ENCODE measurements at regions not wholly inside any gene's neighbourhood (a gene's known extent, or its start where the extent isn't known, plus 50 kb on each side); places are given as distances from the start of the nearest gene placed in this dataset.
"Not testable (repeated sequence)": the region's sequence is repeated elsewhere in the genome, so short reads cannot be mapped to it uniquely, and the experiment has no call there.

DNA sequence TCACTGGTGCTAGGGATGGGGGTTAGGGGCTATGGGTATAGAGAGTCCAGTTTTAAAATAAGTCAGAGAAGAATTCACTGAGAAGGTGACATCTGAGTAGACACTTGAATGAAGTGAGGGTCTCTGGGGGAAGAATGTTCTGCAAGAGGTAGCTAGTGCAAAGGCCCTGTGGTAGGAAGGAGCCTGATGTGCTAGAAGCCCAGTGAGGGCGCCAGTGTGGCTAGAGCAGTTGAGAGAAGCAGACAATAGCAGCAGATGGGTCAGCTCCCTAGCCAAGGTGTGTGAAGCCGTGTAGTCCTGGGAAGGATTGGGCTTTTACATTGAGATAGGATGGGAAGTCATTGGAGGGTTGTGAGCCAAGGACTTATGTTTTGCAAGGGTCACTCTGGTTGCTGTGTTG lies 105.8 kb upstream of the PELI1 start:
- no peaks in the 10 kb centered on the region for H3K27me3 ChIP-seq (ENCODE audit: control insufficient read depth, insufficient read depth, low read length)
- DNase-seq (ENCODE audit: low read depth) (no peak), FAIRE-seq (peak; percentile 79)
- TF ChIP-seq, protein P1, sequence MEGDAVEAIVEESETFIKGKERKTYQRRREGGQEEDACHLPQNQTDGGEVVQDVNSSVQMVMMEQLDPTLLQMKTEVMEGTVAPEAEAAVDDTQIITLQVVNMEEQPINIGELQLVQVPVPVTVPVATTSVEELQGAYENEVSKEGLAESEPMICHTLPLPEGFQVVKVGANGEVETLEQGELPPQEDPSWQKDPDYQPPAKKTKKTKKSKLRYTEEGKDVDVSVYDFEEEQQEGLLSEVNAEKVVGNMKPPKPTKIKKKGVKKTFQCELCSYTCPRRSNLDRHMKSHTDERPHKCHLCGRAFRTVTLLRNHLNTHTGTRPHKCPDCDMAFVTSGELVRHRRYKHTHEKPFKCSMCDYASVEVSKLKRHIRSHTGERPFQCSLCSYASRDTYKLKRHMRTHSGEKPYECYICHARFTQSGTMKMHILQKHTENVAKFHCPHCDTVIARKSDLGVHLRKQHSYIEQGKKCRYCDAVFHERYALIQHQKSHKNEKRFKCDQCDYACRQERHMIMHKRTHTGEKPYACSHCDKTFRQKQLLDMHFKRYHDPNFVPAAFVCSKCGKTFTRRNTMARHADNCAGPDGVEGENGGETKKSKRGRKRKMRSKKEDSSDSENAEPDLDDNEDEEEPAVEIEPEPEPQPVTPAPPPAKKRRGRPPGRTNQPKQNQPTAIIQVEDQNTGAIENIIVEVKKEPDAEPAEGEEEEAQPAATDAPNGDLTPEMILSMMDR (IDR thresholded peaks at IDR 0.05; ENCODE audit: insufficient read depth, low read length, severe bottlenecking): no peak
- no peaks in the 10 kb centered on the region for H3K36me3 ChIP-seq (ENCODE audit: control insufficient read depth, insufficient read depth, low read length)
- no peak overlapping the region for H3K4me3 ChIP-seq (ENCODE audit: low read depth, low read length)

DNA sequence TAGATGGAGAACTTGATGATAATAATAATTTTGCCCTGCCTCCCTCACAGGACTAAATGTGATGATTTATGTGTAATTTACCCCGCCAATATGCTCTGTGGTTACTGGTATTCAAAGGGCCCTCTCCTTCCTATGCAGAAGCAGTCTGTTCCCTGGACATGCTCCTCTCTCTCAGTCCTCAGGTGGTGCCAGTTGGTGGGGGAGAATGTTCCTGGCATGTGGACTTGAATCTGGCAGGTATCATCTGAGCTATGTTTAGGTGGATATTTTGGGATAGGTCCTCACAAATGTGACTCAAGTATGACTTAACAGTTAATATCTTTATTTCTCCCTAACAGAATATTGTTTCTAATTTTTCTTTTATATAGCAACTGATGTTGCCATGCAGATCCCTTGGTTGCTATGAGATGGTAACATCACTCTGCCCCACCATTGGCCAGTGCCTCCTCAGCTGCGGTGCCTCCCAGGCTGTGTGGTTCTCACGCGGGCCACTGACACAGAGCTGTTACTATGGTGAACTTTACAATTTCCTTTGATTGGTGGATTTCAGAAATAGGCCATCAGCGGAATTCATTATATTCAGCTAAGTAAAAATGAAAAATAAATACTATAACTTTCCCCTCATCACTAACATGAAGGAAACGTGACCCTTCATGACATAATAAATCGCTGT lies 106.7 kb upstream of the PELI1 start:
- Histone ChIP-seq H3K4me3 (ENCODE audit: low read depth, low read length) (no peak overlapping the region), H3K27me3 (ENCODE audit: control insufficient read depth, insufficient read depth, low read length) (no peaks in the 10 kb centered on the region), H3K36me3 (ENCODE audit: control insufficient read depth, insufficient read depth, low read length) (no peaks in the 10 kb centered on the region)
- DNase-seq (ENCODE audit: low read depth): no peak
- TF ChIP-seq, protein P1 (IDR thresholded peaks at IDR 0.05; ENCODE audit: insufficient read depth, low read length, severe bottlenecking): no peak
- FAIRE-seq: no peak

DNA sequence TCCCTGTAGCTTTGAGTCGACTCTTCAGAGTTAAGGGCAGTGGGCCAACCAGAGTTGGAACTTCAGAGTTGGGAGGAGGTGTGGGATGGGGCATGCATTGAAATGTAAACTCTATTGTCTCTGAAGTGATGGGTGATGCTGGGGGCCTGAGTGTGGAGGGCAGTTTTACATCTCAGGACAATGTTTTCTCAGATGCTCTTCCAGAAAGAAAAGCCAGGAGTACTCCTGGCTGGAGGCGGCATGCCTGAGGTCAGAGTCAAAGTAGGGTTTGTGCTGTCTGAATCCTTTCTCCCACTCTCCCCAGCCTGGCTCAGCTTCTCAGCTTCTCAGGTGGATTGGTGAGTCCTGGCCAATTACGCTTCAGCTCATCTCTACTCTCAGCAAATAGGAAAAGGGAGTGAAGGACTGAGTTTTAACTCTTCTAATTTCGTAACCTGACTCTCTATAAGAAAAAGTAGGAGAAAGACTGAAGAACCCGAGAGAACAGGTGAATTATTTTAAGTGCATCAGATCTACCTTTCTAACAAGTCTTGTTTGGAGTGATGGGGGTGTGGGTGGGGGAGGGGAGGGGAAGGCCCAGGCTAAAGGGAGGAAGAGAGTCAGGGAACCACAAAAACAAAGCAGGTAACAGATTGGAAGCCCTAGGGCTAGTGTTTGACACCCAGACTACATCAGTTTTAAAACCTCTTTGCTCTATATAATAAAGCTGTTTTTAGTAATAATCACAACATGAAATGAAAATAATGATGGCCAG lies 107.5 kb upstream of the PELI1 start:
- Histone ChIP-seq H3K27me3 (ENCODE audit: control insufficient read depth, insufficient read depth, low read length) (no peaks in the 10 kb centered on the region), H3K36me3 (ENCODE audit: control insufficient read depth, insufficient read depth, low read length) (no peaks in the 10 kb centered on the region), H3K4me3 (ENCODE audit: low read depth, low read length) (no peak overlapping the region)
- FAIRE-seq (no peak), DNase-seq (ENCODE audit: low read depth) (no peak)
- TF ChIP-seq, protein P1 (IDR thresholded peaks at IDR 0.05; ENCODE audit: insufficient read depth, low read length, severe bottlenecking): no peak

DNA sequence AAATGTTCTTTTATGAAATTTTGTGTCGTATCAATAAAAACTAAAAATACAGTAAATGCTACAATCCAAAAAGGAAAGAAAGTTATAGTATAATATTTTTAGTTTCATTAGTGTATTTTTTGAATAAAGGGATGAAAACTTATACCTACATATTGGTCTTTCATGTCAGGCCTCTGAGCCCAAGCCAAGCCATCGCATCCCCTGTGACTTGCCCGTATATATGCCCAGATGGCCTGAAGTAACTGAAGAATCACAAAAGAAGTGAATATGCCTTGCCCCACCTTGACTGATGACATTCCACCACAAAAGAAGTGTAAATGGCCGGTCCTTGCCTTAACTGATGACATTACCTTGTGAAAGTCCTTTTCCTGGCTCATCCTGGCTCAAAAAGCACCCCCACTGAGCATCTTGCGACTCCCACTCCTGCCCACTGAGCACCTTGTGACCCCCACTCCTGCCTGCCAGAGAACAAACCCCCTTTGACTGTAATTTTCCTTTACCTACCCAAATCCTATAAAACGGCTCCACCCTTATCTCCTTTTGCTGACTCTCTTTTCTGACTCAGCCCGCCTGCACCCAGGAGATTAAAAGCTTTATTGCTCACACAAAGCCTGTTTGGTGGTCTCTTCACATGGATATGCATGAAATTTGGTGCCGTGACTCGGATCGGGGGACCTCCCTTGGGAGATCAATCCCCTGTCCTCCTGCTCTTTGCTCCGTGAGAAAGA lies 108.2 kb upstream of the PELI1 start:
- not testable (repeated sequence) for H3K27me3 ChIP-seq (ENCODE audit: control insufficient read depth, insufficient read depth, low read length); H3K4me3 ChIP-seq (ENCODE audit: low read depth, low read length); DNase-seq (ENCODE audit: low read depth); FAIRE-seq; H3K36me3 ChIP-seq (ENCODE audit: control insufficient read depth, insufficient read depth, low read length)

DNA sequence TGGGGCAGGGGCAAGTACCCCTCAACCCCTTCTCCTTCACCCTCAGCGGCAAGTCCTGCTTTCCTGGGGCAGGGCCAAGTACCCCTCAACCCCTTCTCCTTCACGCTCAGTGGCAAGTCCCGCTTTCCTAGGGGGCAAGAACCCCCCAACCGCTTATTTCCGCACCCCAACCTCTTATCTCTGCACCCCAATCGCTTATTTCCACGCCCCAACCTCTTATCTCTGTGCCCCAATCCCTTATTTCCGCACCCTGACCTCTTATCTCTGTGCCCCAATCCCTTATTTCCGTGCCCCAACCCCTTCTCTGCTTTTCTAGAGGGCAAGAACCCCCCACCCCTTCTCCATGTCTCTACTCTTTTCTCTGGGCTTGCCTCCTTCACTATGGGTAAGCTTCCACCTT lies 109.2 kb upstream of the PELI1 start:
- not testable (repeated sequence) for FAIRE-seq; H3K4me3 ChIP-seq (ENCODE audit: low read depth, low read length); H3K36me3 ChIP-seq (ENCODE audit: control insufficient read depth, insufficient read depth, low read length); DNase-seq (ENCODE audit: low read depth); H3K27me3 ChIP-seq (ENCODE audit: control insufficient read depth, insufficient read depth, low read length)

DNA sequence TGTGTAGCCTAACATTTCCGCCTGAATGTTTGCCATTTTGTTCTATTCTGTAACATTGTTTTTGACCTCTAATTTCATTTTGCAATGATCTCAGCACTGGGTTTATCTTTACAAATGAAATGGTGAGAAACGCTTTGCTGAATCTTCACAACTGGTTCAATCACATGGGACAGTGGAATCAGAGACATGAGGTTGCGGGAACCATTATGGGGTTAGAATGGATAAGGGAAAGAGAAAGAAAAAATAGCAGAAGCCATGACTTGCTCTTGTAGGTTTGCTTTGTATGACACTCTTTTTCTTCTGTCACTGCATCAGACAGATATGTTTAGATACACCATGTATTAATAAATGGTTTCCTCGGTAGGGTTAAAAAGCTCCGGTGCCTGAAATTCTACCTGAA lies 114.3 kb upstream of the PELI1 start:
- FAIRE-seq (no peak), DNase-seq (ENCODE audit: low read depth) (no peak)
- TF ChIP-seq, protein P1 (IDR thresholded peaks at IDR 0.05; ENCODE audit: insufficient read depth, low read length, severe bottlenecking): no peak
- no peak overlapping the region for H3K4me3 ChIP-seq (ENCODE audit: low read depth, low read length)
- H3K36me3 ChIP-seq (ENCODE audit: control insufficient read depth, insufficient read depth, low read length): no peaks in the 10 kb centered on the region
- H3K27me3 ChIP-seq (ENCODE audit: control insufficient read depth, insufficient read depth, low read length): no peaks in the 10 kb centered on the region
